Skin epidermis (tissue), 12 donors: ENCODE measurements at regions not wholly inside any gene's neighbourhood (a gene's known extent, or its start where the extent isn't known, plus 50 kb on each side); places are given as distances from the start of the nearest gene placed in this dataset.
"Not testable (repeated sequence)": the region's sequence is repeated elsewhere in the genome, so short reads cannot be mapped to it uniquely, and the experiment has no call there.

Experiments used
- H3K27ac ChIP-seq, 21 experiments: fragments of 200-600 bp; sonication (generic) in 11 of 21; one replicate each; pipeline ENCODE4 v1.5.0; 2020; ENCODE audit warnings: mild to moderate bottlenecking in 3 of 21, inconsistent platforms in 2 of 21, moderate library complexity in 2 of 21
- H3K4me3 ChIP-seq, 7 experiments: fragments of 200-600 bp; sonication (generic) in 2 of 7; one replicate each; pipeline ENCODE4 v1.5.0; 2020; ENCODE audit warnings: inconsistent platforms in 2 of 7, mild to moderate bottlenecking in 2 of 7, moderate library complexity in 1 of 7

GRCh38 chr7:81492910-81493309, 276.9 kb downstream of the HGF start:
- no peak overlapping the region for H3K27ac ChIP-seq
- H3K4me3 ChIP-seq = no peak overlapping the region

GRCh38 chr7:81492240-81492639, 277.6 kb downstream of the HGF start:
- H3K27ac ChIP-seq = no peak overlapping the region
- H3K4me3 ChIP-seq = no peak overlapping the region

- Histone ChIP-seq H3K27ac (no peak overlapping the region), H3K4me3 (no peak overlapping the region)
Measured at GRCh38 chr7:81491573-81491972, 278.3 kb downstream of the HGF start.

- Histone ChIP-seq H3K27ac (no peak overlapping the region), H3K4me3 (no peak overlapping the region)
Measured at GRCh38 chr7:81488210-81488609, 281.6 kb downstream of the HGF start.

- Histone ChIP-seq H3K27ac (no peak overlapping the region), H3K4me3 (no peak overlapping the region)
Measured at GRCh38 chr7:81487516-81487915, 282.3 kb downstream of the HGF start.

- H3K27ac ChIP-seq = no peak overlapping the region
- no peak overlapping the region for H3K4me3 ChIP-seq
Measured at GRCh38 chr7:81484261-81484660, 285.6 kb downstream of the HGF start.

GRCh38 chr7:81482600-81483186, 287.2 kb downstream of the HGF start:
- Histone ChIP-seq H3K4me3 (no peak overlapping the region), H3K27ac (no peak overlapping the region)

GRCh38 chr7:81478664-81479063, 291.2 kb downstream of the HGF start:
- no peak overlapping the region for H3K4me3 ChIP-seq
- H3K27ac ChIP-seq = no peak overlapping the region

- not testable (repeated sequence) for H3K4me3 ChIP-seq, H3K27ac ChIP-seq
Measured at GRCh38 chr7:81478201-81478600, 291.6 kb downstream of the HGF start.

GRCh38 chr7:81473236-81473635, 296.6 kb downstream of the HGF start:
- H3K4me3 ChIP-seq = no peak overlapping the region

GRCh38 chr7:81470724-81471379, 299.0 kb downstream of the HGF start:
- Histone ChIP-seq H3K4me3 (no peak overlapping the region), H3K27ac (no peak overlapping the region)

More at GRCh38 chr7:81473236-81473635, 296.6 kb downstream of the HGF start:
- no peak overlapping the region for H3K27ac ChIP-seq

GRCh38 chr7:81469869-81470723, 299.8 kb downstream of the HGF start:
- no peak overlapping the region for H3K4me3 ChIP-seq
- no peak overlapping the region for H3K27ac ChIP-seq

- Histone ChIP-seq H3K4me3 (no peak overlapping the region), H3K27ac (no peak overlapping the region)
Measured at GRCh38 chr7:81469153-81469868, 300.5 kb downstream of the HGF start.

GRCh38 chr7:81468526-81468925, 301.3 kb downstream of the HGF start:
- Histone ChIP-seq H3K27ac (no peak overlapping the region), H3K4me3 (no peak overlapping the region)

GRCh38 chr7:81467964-81468363, 301.9 kb downstream of the HGF start:
- H3K27ac ChIP-seq = no peak overlapping the region
- no peak overlapping the region for H3K4me3 ChIP-seq

GRCh38 chr7:81462672-81463071, 307.2 kb downstream of the HGF start:
- no peak overlapping the region for H3K4me3 ChIP-seq
- no peak overlapping the region for H3K27ac ChIP-seq

- no peak overlapping the region for H3K27ac ChIP-seq
- no peak overlapping the region for H3K4me3 ChIP-seq
Measured at GRCh38 chr7:81460250-81461045, 309.4 kb downstream of the HGF start.

GRCh38 chr7:81459485-81459884, 310.4 kb downstream of the HGF start:
- H3K4me3 ChIP-seq = no peak overlapping the region
- H3K27ac ChIP-seq = no peak overlapping the region

- H3K27ac ChIP-seq = no peak overlapping the region
- no peak overlapping the region for H3K4me3 ChIP-seq
Measured at GRCh38 chr7:81457852-81458522, 311.9 kb downstream of the HGF start.
